ENCODE measurements at regions not wholly inside any gene's neighbourhood (a gene's known extent, or its start where the extent isn't known, plus 50 kb on each side); places are given as distances from the start of the nearest gene placed in this dataset.
"Not testable (repeated sequence)": the region's sequence is repeated elsewhere in the genome, so short reads cannot be mapped to it uniquely, and the experiment has no call there.

GRCh38 chr4:128657638-128658037 is 151.9 kb upstream of the JADE1 start:
- ATAC-seq = no peak
- intact Hi-C loops (cut with DNase I) = no loop called here

GRCh38 chr4:128654465-128654864 is 155.0 kb upstream of the JADE1 start:
- no peak for ATAC-seq
- no peak for DNase-seq (ENCODE audit: low spot score)
- intact Hi-C loops (cut with DNase I) = no loop called here

More at GRCh38 chr4:128657638-128658037, 151.9 kb upstream of the JADE1 start:
- DNase-seq (ENCODE audit: low spot score) = no peak

GRCh38 chr4:128653527-128654444 is 155.7 kb upstream of the JADE1 start:
- ATAC-seq = peak; percentile 89
- intact Hi-C loops (cut with DNase I) = no loop called here
- no peak for DNase-seq (ENCODE audit: low spot score)

GRCh38 chr4:128649575-128650205 is 159.8 kb upstream of the JADE1 start:
- intact Hi-C loops (cut with DNase I) = no loop called here
- DNase-seq (ENCODE audit: low spot score) (no peak), ATAC-seq (no peak)

GRCh38 chr4:128649161-128649560 is 160.3 kb upstream of the JADE1 start:
- intact Hi-C loops (cut with DNase I) = no loop called here
- ATAC-seq (no peak), DNase-seq (ENCODE audit: low spot score) (no peak)

- intact Hi-C loops (cut with DNase I) = no loop called here
- ATAC-seq (no peak), DNase-seq (ENCODE audit: low spot score) (no peak)
These were observed 161.5 kb upstream of the JADE1 start for GRCh38 chr4:128648021-128648420.

GRCh38 chr4:128646893-128647292 is 162.6 kb upstream of the JADE1 start:
- DNase-seq (ENCODE audit: low spot score); ATAC-seq; intact Hi-C loops (cut with DNase I): not testable (repeated sequence)

GRCh38 chr4:128644693-128645654 is 164.5 kb upstream of the JADE1 start:
- DNase-seq (ENCODE audit: low spot score); intact Hi-C loops (cut with DNase I); ATAC-seq: not testable (repeated sequence)

GRCh38 chr4:128644107-128644506 is 165.4 kb upstream of the JADE1 start:
- intact Hi-C loops (cut with DNase I); ATAC-seq: not testable (repeated sequence)
- peak; percentile 63 for DNase-seq (ENCODE audit: low spot score)

GRCh38 chr4:128641566-128641965 is 167.9 kb upstream of the JADE1 start:
- ATAC-seq; intact Hi-C loops (cut with DNase I); DNase-seq (ENCODE audit: low spot score): not testable (repeated sequence)

- ATAC-seq = peak; percentile 57
- intact Hi-C loops (cut with DNase I) = no loop called here
- no peak for DNase-seq (ENCODE audit: low spot score)
These were observed 169.8 kb upstream of the JADE1 start for GRCh38 chr4:128639541-128640270.

GRCh38 chr4:128636906-128637305 is 172.6 kb upstream of the JADE1 start:
- no peak for ATAC-seq
- intact Hi-C loops (cut with DNase I) = no loop called here
- DNase-seq (ENCODE audit: low spot score) = no peak

- ATAC-seq (peak; percentile 49), DNase-seq (ENCODE audit: low spot score) (no peak)
- intact Hi-C loops (cut with DNase I) = no loop called here
These were observed 173.4 kb upstream of the JADE1 start for GRCh38 chr4:128635955-128636560.

- no peak for DNase-seq (ENCODE audit: low spot score)
- ATAC-seq = peak; percentile 49
- intact Hi-C loops (cut with DNase I) = no loop called here
These were observed 174.2 kb upstream of the JADE1 start for GRCh38 chr4:128635141-128635954.

- intact Hi-C loops (cut with DNase I) = no loop called here
- ATAC-seq = no peak
These were observed 176.4 kb upstream of the JADE1 start for GRCh38 chr4:128633067-128633466.

GRCh38 chr4:128630871-128631270 is 178.6 kb upstream of the JADE1 start:
- intact Hi-C loops (cut with DNase I) = no loop called here
- DNase-seq (ENCODE audit: low spot score) (no peak), ATAC-seq (peak; percentile 49)

More at GRCh38 chr4:128633067-128633466, 176.4 kb upstream of the JADE1 start:
- no peak for DNase-seq (ENCODE audit: low spot score)

GRCh38 chr4:128623508-128624215 is 185.8 kb upstream of the JADE1 start:
- DNase-seq (ENCODE audit: low spot score) = no peak
- no peak for ATAC-seq
- intact Hi-C loops (cut with DNase I) = no loop called here

All from sciatic nerve (tissue), 2 donors.